ENCODE measurements at regions not wholly inside any gene's neighbourhood (a gene's known extent, or its start where the extent isn't known, plus 50 kb on each side); places are given as distances from the start of the nearest gene placed in this dataset.

GRCh38 chr5:74380193-74380592, 260.3 kb downstream of the ENC1 start:
- TF ChIP-seq POLR2A (IDR thresholded peaks at IDR 0.05; ENCODE audit: borderline replicate concordance, extremely low read depth, insufficient read depth, insufficient read length), result no peak
- TF ChIP-seq CTCF (IDR thresholded peaks at IDR 0.05 in 2 of 3, conservative IDR thresholded peaks at IDR 0.05 in 1 of 3; ENCODE audit: borderline replicate concordance in 1 of 3, insufficient read depth in 1 of 3, low read depth in 2 of 3, low read length in 2 of 3), result no peak
- TF ChIP-seq POLR2AphosphoS5 (IDR thresholded peaks at IDR 0.05; ENCODE audit: low read depth, low read length), result no peak
- no peak for TF ChIP-seq EZH2phosphoT487 (IDR thresholded peaks at IDR 0.05; ENCODE audit: borderline replicate concordance)
- no peak for TF ChIP-seq REST (IDR thresholded peaks at IDR 0.05; ENCODE audit: low read depth)
- TF ChIP-seq SIN3A (IDR thresholded peaks at IDR 0.05; ENCODE audit: low read depth), result no peak
- no peak for TF ChIP-seq CEBPB (IDR thresholded peaks at IDR 0.05; ENCODE audit: low read depth)
- TF ChIP-seq TCF7L2 (IDR thresholded peaks at IDR 0.05; ENCODE audit: borderline replicate concordance, extremely low read depth, insufficient read depth, insufficient read length), result no peak
- TF ChIP-seq SP1 (IDR thresholded peaks at IDR 0.05; ENCODE audit: low read depth), result no peak
